BLaER1 treated with 17β-estradiol and CSF1 and Interleukin-3, amounts not matched to agents 10 nM and 100 nM (cell line): ENCODE measurements at regions not wholly inside any gene's neighbourhood (a gene's known extent, or its start where the extent isn't known, plus 50 kb on each side); places are given as distances from the start of the nearest gene placed in this dataset.

Experiments used
- H3K27ac ChIP-seq, 11 experiments: shearing (Covaris generic); formaldehyde crosslinking; 2 replicates each; pipeline ENCODE4 v1.8.1; 2022
- H3K27me3 ChIP-seq, 11 experiments: shearing (Covaris generic); formaldehyde crosslinking; 2 replicates each; pipeline ENCODE4 v1.8.1; 2022
- H3K36me3 ChIP-seq, 11 experiments: shearing (Covaris generic); formaldehyde crosslinking; 2 replicates each; pipeline ENCODE4 v1.8.1; 2022
- H3K4me1 ChIP-seq, 10 experiments: shearing (Covaris generic); formaldehyde crosslinking; 2 replicates each; pipeline ENCODE4 v1.8.1; 2022
- H3K4me2 ChIP-seq, 11 experiments: shearing (Covaris generic); formaldehyde crosslinking; 2 replicates each; pipeline ENCODE4 v1.8.1; 2022
- H3K4me3 ChIP-seq, 10 experiments: shearing (Covaris generic); formaldehyde crosslinking; 2 replicates each; pipeline ENCODE4 v1.8.1; 2022
- H3K9ac ChIP-seq, 11 experiments: shearing (Covaris generic); formaldehyde crosslinking; 2 replicates each; pipeline ENCODE4 v1.8.1; 2022
- H3K9me3 ChIP-seq, 11 experiments: shearing (Covaris generic); formaldehyde crosslinking; replicated peaks in 1 of 11; 2 replicates each; pipeline ENCODE4 v1.8.1; 2022
- H4K20me1 ChIP-seq, 11 experiments: shearing (Covaris generic); formaldehyde crosslinking; 2 replicates each; pipeline ENCODE4 v1.8.1; 2022
- Cebpa-rat ChIP-seq, 11 experiments: shearing (Covaris generic); IDR thresholded peaks; 2 replicates each; pipeline ENCODE4 v1.8.1; 2022

DNA sequence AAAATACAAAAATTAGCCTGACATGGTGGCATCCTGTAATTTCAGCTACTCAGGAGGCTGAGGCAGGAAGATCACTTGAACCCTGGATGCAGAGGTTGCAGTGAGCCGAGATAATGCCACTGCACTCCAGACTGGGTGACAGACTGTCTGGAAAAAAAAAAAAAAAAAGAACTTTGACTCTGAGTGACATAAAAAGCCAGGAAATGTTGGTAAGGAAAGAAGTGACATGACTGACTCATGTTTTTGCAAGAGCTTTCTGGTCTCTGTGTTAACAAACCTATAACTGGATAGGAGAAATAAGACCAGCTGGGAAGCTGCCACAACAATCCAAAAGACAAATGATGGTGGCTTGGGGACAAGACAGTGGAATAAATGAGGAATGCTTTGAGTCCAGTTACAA, 272.1 kb downstream of the HINT1 start:
- no peak for TF ChIP-seq Cebpa-rat (IDR thresholded peaks at IDR 0.05)
- 0 out of 22 replicates have a peak, but pooled peaks cover 0 to 10% (median 0%) of the 10 kb centered on the region in 11 experiments for H3K9me3 ChIP-seq

GRCh38 chr5:130890610-130891009, 274.4 kb downstream of the HINT1 start:
- H3K9me3 ChIP-seq: 0 out of 22 replicates have a peak, but pooled peaks cover 0 to 10% (median 0%) of the 10 kb centered on the region in 11 experiments
- no peak overlapping the region for H3K27ac ChIP-seq
- H4K20me1 ChIP-seq: no peaks in the 10 kb centered on the region
- H3K27me3 ChIP-seq: no peaks in the 10 kb centered on the region
- H3K36me3 ChIP-seq: no peaks in the 10 kb centered on the region
- no peak overlapping the region for H3K4me3 ChIP-seq
- no peak overlapping the region for H3K4me2 ChIP-seq
- H3K9ac ChIP-seq: no peak overlapping the region
- H3K4me1 ChIP-seq: peaks cover 0 to 20% (median 0%) of the 10 kb centered on the region in 10 experiments; a peak in 5 of 20 replicates
- no peak for TF ChIP-seq Cebpa-rat (IDR thresholded peaks at IDR 0.05)

More for the DNA sequence above, 272.1 kb downstream of the HINT1 start:
- H3K27ac ChIP-seq: no peak overlapping the region
- no peaks in the 10 kb centered on the region for H3K36me3 ChIP-seq
- peak overlapping the region in 2 of 11 experiments; percentile 12 to 40; a peak in 4 of 22 replicates for H3K4me2 ChIP-seq
- no peaks in the 10 kb centered on the region for H4K20me1 ChIP-seq
- peaks cover 0 to 20% (median 0%) of the 10 kb centered on the region in 10 experiments; a peak in 5 of 20 replicates for H3K4me1 ChIP-seq
- H3K9ac ChIP-seq: no peak overlapping the region
- no peaks in the 10 kb centered on the region for H3K27me3 ChIP-seq
- no peak overlapping the region for H3K4me3 ChIP-seq

GRCh38 chr5:130885691-130886090, 279.4 kb downstream of the HINT1 start:
- H3K9ac ChIP-seq: no peak overlapping the region
- H3K4me2 ChIP-seq: no peak overlapping the region
- H3K27me3 ChIP-seq: no peaks in the 10 kb centered on the region
- no peaks in the 10 kb centered on the region for H4K20me1 ChIP-seq
- H3K36me3 ChIP-seq: no peaks in the 10 kb centered on the region
- no peaks in the 10 kb centered on the region for H3K4me1 ChIP-seq
- no peak overlapping the region for H3K4me3 ChIP-seq
- no peaks in the 10 kb centered on the region for H3K9me3 ChIP-seq
- no peak for TF ChIP-seq Cebpa-rat (IDR thresholded peaks at IDR 0.05)
- no peak overlapping the region for H3K27ac ChIP-seq

DNA sequence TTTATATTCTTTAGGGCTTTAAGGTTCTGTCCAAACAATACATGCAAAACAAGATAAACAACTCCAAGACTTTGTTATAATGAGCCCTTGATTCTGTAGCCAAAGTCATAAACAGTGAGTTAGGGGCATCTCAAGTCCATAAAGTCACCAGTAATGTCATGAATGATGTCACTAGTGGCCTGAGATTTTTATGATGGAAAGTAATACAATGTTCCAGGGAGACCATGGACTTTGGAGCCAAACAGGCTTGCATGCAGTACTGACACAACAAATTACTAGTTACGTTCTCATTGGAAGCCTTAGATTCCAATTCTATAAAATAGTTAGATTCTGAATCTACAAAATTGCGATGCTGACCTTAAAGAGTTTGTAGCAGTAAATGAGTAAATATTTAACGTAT, 280.0 kb downstream of the HINT1 start:
- Histone ChIP-seq H3K9ac (no peak overlapping the region), H3K27ac (no peak overlapping the region), H3K4me2 (no peak overlapping the region), H3K4me1 (peaks cover 0 to 5% (median 0%) of the 10 kb centered on the region in 10 experiments; a peak in 2 of 20 replicates), H3K36me3 (no peaks in the 10 kb centered on the region), H3K27me3 (no peaks in the 10 kb centered on the region), H4K20me1 (no peaks in the 10 kb centered on the region), H3K9me3 (no peaks in the 10 kb centered on the region), H3K4me3 (no peak overlapping the region)
- TF ChIP-seq Cebpa-rat (IDR thresholded peaks at IDR 0.05): no peak

DNA sequence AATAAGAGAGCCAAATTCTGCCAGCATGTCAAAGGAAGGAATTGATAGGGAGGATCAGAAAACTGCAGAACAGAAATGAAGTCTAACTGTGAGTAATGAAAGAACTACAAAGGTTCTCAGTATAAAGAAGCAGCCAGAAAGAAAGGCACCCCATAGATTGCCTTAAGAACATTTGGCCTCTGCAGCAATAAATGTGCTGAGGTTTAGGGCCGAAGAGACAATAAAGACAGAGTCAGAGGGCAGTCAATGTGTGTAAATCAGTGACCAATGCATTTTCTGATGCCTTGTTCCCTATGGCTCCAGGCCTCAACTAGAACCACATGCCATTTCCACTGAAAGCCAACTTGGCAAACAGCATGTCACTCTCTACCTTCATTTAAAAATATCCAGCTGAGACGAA, 281.0 kb downstream of the HINT1 start:
- peaks cover 0 to 8% (median 0%) of the 10 kb centered on the region in 10 experiments; a peak in 2 of 20 replicates for H3K4me1 ChIP-seq
- no peaks in the 10 kb centered on the region for H3K36me3 ChIP-seq
- H3K27me3 ChIP-seq: no peaks in the 10 kb centered on the region
- H3K4me2 ChIP-seq: no peak overlapping the region
- H3K9me3 ChIP-seq: no peaks in the 10 kb centered on the region
- no peak for TF ChIP-seq Cebpa-rat (IDR thresholded peaks at IDR 0.05)
- H4K20me1 ChIP-seq: no peaks in the 10 kb centered on the region
- no peak overlapping the region for H3K4me3 ChIP-seq
- H3K27ac ChIP-seq: no peak overlapping the region
- H3K9ac ChIP-seq: no peak overlapping the region

- H3K9me3 ChIP-seq: peaks cover 0 to 7% (median 0%) of the 10 kb centered on the region in 11 experiments; a peak in 1 of 22 replicates
- peaks cover 0 to 8% (median 0%) of the 10 kb centered on the region in 10 experiments; a peak in 2 of 20 replicates for H3K4me1 ChIP-seq
- no peak for TF ChIP-seq Cebpa-rat (IDR thresholded peaks at IDR 0.05)
- H3K27ac ChIP-seq: no peak overlapping the region
- no peak overlapping the region for H3K9ac ChIP-seq
- no peak overlapping the region for H3K4me2 ChIP-seq
- H3K4me3 ChIP-seq: no peak overlapping the region
- H3K27me3 ChIP-seq: no peaks in the 10 kb centered on the region
- no peaks in the 10 kb centered on the region for H3K36me3 ChIP-seq
- H4K20me1 ChIP-seq: no peaks in the 10 kb centered on the region
Measured at GRCh38 chr5:130875656-130876055, 289.4 kb downstream of the HINT1 start.

DNA sequence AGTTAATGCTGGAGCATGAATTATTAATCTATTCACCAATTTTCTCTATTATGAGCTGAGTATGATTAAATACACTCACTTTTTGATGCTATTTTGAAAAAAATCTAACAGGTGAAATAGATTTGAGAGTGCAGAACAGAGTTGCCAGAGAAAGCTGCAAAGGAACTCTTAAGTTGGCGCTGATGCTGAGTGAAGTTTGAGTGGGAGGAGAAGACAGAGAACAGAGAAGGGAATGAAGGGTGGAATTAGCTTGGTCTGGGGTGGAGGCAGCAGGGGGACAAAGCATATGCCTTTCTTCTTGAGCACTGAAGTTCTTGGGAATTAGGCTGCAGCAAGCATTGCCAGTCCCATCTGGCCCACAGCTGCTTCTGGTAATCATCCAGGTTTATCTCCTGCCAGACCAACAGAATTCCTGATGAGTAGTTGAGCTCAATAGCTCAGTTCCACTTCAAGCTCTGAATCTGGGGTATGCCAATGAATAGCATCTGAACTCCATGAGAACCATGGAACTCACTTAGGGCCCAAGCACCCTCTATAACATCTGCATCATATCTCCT, 290.1 kb downstream of the HINT1 start:
- H3K27ac ChIP-seq: no peak overlapping the region
- H3K4me3 ChIP-seq: no peak overlapping the region
- no peak for TF ChIP-seq Cebpa-rat (IDR thresholded peaks at IDR 0.05)
- H3K4me1 ChIP-seq: peaks cover 0 to 3% (median 0%) of the 10 kb centered on the region in 10 experiments; a peak in 2 of 20 replicates
- no peaks in the 10 kb centered on the region for H4K20me1 ChIP-seq
- H3K27me3 ChIP-seq: no peaks in the 10 kb centered on the region
- H3K9me3 ChIP-seq: peaks cover 0 to 7% (median 0%) of the 10 kb centered on the region in 11 experiments; a peak in 1 of 22 replicates
- no peak overlapping the region for H3K4me2 ChIP-seq
- no peak overlapping the region for H3K9ac ChIP-seq
- H3K36me3 ChIP-seq: no peaks in the 10 kb centered on the region

DNA sequence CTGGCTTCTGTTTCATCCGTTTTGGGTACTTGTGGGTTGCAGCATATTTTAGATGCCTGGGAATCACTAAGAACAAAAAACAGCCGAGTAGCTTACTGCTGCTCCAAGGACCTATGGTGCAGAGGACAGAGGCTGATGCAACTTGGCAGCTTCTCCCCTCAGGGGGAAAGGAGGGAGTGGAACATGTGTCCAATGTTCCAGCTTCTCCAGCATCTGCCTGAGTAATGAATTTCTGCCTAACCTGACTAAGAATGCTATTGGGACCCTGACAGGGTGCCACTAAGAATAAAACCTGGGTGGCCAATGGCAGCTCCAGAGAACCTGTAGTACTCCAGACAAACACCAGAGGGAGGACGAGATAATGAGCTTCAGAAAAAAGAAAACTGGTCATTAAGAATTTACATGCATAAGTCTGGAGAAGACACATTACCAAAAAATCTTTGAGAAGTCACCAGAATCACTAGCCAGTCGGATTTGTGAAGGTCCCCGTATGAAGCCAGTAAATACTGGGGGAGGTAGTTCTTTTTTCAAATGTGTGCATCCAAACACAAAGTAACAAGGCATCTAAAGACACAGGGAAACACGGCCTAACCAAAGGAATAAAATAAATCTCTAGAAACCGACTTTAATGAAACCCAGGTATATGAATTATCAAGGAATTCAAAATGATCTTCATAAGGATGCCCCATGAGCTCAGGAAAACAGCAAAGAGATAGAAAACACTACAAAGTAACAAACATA, 293.5 kb downstream of the HINT1 start:
- Histone ChIP-seq H3K27me3 (no peaks in the 10 kb centered on the region), H3K4me1 (no peaks in the 10 kb centered on the region)

GRCh38 chr5:130870691-130871090, 294.4 kb downstream of the HINT1 start:
- TF ChIP-seq Cebpa-rat (IDR thresholded peaks at IDR 0.05): no peak
- H3K4me1 ChIP-seq: no peaks in the 10 kb centered on the region
- H3K4me3 ChIP-seq: no peak overlapping the region
- H3K27ac ChIP-seq: no peak overlapping the region
- H3K4me2 ChIP-seq: no peak overlapping the region
- peaks cover 0 to 5% (median 0%) of the 10 kb centered on the region in 11 experiments; a peak in 2 of 22 replicates for H3K9me3 ChIP-seq
- H4K20me1 ChIP-seq: no peaks in the 10 kb centered on the region
- H3K27me3 ChIP-seq: no peaks in the 10 kb centered on the region
- no peak overlapping the region for H3K9ac ChIP-seq
- no peaks in the 10 kb centered on the region for H3K36me3 ChIP-seq

More for the DNA sequence above, 293.5 kb downstream of the HINT1 start:
- Histone ChIP-seq H3K9me3 (no peaks in the 10 kb centered on the region), H3K4me2 (no peak overlapping the region), H3K27ac (no peak overlapping the region), H3K4me3 (no peak overlapping the region), H3K36me3 (no peaks in the 10 kb centered on the region), H3K9ac (no peak overlapping the region), H4K20me1 (no peaks in the 10 kb centered on the region)
- TF ChIP-seq Cebpa-rat (IDR thresholded peaks at IDR 0.05): no peak
